GM18867 (cell line): ENCODE measurements at regions not wholly inside any gene's neighbourhood (a gene's known extent, or its start where the extent isn't known, plus 50 kb on each side); places are given as distances from the start of the nearest gene placed in this dataset.

Experiments used
- ATAC-seq: cut with Tn5 transposase; IDR thresholded peaks from one replicate; pipeline ENCODE4 v1.9.1; 2021; ENCODE audit warnings: mild to moderate bottlenecking, moderate library complexity; ENCODE audit not compliant: unreplicated experiment

GRCh38 chr7:32152576-32152975, 82.4 kb upstream of the PDE1C start:
- ATAC-seq = no peak

DNA sequence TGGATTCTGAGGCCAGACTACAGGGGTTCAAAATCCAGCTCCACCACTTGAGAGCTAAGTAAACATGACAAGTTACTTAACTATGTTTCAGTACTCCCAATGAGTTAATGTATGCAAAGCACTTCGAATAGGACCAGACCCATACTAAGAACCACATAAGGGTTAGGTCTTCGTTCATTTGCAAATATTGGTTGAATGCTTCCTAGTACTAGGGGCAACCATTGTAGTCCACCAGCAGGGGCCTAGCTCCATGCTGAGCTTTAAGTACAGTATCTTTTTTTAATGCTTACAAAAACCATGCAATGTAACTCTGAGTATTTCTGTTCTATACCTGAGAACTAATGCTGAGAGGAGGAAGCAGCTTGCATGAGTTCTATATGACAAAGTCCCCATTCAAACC, 80.4 kb upstream of the PDE1C start:
- ATAC-seq = no peak

DNA sequence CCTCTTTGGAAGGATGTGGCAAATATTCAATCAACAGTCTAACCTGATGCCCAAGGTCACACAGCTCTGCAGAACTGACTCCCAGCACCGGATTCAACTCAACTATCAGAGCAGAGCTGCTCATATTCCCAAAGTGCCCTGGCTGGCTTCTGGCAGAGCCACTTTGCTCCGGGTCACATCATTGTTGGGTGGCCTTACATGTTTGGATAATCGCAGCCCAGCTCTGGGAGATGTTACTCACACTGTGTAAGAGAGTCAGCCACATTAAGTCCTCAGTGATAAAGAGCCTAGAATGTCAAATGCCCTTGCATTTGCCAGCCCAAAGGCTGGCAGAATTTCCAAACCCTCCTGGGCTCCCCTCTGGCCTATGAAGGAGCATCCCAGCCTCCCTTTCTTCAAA, 79.8 kb upstream of the PDE1C start:
- ATAC-seq = no peak

DNA sequence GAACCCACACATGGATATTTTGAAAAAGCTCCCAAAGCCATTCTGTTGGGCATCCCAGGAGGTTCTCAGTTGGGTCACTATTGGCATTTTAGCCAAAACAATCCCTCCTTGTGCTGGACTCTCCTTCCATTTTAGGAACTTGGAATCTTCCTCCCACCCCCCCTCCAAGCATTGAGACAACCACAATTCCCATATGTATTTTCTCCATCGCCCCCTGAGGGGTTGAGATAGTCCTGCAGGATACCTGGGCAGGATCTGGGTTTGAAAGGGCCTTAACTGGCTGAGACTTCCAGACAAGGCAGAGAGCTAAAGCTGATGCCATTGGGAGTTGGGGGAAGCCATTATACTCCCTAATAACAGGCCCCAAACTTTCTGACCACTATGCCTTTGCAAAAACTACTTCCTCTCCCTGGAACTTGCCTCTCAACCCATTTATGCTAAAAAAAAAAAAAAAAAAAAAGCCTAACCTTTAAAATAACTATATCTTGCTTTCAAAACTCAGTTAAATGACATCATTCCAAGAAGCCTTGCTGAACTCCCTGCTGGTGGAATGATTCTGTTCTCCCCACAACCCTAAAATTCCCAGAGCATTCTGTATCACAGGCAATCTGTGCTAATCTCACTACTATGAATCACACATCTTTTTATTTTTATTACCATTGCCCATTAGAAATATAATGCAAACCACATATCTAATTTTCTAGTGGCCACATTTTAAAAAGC, 77.5 kb upstream of the PDE1C start:
- no peak for ATAC-seq

DNA sequence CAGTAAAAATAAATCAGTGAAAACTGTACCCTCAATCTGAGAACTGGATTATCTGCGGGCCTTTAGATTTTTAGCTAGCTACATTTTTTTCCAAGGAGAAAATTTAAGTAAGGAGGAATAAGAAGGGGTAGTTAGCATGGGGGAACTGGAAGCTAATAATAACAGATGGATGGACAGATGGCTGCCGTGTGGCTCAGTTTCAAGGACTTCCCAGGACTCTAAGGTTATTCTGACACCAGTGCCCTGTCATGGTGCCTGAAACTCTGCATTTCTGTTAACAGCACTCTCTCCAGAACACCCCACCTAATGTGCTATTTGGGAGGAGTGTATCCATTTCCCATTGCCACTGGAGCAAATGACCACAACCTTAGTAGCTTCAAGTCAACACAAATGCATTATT, 75.7 kb upstream of the PDE1C start:
- no peak for ATAC-seq

- ATAC-seq = no peak
These were observed 74.5 kb upstream of the PDE1C start for GRCh38 chr7:32144676-32145075.

- ATAC-seq = no peak
These were observed 73.1 kb upstream of the PDE1C start for GRCh38 chr7:32143301-32143700.

DNA sequence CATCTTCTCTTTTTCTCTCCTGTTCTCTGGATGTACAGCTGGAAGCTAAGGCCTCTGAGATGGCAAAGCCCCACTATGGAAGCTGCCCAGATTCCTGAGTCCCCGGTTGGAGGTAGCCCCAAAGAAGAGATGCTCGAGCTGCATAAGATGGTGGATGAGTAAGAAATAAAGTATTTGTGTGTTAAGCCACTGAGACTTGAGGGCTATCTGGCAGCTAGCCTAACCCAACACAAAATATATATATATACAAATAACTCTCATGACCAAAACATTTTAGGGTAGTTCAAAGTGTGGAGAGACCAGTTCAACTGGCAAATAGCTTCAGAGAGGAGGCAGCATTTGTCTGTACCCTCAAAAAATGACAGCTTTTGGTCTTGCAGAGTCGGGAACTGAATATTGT, 72.4 kb upstream of the PDE1C start:
- no peak for ATAC-seq

DNA sequence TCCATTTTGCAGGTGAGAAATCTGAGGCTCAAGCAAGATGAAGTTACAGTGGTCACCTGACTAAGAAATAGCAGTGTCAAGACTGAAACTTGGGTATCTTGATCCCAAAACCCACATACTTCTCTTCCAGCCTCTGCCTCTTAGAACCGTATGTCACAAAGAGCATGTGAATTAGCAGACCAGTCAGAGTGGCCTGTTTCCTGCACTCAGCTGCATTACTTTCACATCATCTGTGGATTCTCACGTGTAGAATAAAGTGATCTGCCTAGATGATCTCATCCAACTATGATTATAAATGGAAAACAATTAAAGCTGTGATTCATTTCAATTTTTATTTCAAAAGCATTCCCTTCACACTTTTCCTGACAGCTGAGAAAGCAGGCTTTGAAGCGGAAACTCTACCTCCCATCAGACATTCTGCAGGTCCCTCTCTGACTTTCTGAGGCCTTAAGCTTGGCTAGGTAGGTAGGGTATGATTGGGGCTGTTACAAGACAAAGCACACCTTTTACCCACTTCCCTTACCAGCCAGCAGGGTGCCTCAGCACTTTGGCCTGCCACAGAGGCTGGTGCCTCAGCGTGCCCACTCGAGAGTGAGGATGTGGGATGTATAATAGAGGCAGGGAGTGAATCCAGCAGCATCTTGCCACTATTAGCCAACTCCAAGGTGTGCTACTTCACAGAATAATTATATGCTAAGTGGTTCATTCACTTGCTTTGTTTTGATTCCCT, 70.2 kb upstream of the PDE1C start:
- ATAC-seq = no peak

- ATAC-seq = no peak
These were observed 66.9 kb upstream of the PDE1C start for GRCh38 chr7:32137059-32137458.

DNA sequence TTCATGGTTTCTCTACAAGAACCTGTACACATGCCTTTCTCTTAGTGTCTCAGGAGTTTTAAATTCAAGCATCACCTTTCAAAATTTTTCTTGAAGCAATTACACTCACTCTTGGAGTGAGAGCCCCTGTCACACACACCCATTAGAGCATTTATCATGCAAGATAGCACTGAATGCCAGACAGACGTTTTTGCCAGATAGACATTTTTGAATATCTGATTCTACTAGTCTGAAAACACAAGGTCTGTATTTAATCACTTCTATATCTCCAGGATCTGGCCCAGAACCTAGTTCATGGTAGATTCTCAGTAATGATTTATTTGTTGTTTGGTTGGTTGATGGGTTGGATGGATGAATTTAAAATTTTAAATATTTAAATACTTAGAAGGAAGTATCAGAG, 60.9 kb upstream of the PDE1C start:
- ATAC-seq = no peak

DNA sequence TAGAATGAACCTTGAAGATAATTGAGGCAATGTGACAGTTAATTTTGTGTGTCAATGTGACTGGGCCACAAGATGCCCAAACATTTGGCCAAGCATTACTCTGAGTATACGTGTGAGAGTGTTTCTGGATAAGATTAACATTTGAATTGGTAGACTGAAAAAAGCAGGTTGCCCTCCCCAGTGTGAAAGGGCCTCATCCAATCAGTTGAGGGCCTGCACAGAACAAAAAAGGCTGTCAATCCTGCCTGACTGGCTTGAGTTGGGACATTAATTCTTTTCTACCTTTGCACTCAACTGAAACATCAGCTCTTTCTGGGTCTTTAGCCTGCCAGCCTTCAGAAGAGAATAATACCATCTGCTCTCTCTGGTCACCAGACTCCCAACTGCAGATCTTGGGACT, 56.6 kb upstream of the PDE1C start:
- ATAC-seq = no peak
